ENCODE measurements at regions not wholly inside any gene's neighbourhood (a gene's known extent, or its start where the extent isn't known, plus 50 kb on each side); places are given as distances from the start of the nearest gene placed in this dataset.

DNA sequence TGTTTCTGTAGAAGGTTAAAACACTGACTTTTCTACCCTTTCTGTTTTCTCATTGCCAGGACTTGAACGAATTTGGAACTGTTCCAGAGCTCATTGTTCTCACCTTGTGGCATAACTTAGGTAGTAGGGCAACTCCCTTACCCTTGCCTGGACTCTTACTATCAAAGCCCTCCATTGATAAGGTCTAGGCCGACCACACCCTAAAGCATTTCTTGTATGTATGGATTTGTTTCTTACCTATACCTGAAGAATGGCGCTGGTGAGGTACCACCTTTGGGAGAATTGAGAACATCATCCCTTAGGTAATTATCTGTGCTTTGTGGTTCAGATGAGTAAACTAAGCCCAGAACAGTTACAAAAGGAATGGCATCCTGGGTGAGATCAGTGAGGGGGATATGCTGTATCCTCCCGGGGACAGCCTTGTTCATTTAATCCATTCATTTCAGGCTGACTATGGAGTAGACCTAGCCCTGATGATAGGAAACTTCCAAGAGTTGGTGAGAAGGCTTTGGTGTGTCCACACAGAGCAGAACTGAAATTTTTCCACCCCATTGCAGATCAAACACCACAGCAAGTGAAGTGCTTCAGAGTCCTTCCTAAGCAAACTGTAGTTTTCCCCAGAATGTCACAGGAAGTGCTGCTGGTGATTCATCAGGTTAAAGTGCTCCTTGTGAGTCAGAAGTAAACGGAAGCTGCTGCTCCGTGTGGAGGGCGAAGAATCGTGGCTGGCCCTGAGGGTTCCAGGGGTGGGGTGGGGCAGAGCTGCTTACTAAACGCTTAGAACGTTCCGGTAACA is 113.0 kb downstream of the TEX26 start:
- peak in 1 of 2 donors; percentile 18 for DNase-seq
- no peak for TF ChIP-seq CTCF (IDR thresholded peaks at IDR 0.05)
- intact Hi-C loops (cut with DNase I): loop anchor here in 9 of 10 donors (2.0 to 10.0 kb wide), 8 partner anchors 151 to 911 kb away; no protein-coding TSS in a partner anchor
- WGBS, 2 donors: 56 to 66% methylated on average over 11 of the region's 11 CpGs
- Histone ChIP-seq H3K4me3 (no peak overlapping the region), H3K4me1 (peaks cover 3 to 35% (median 19%) of the 10 kb centered on the region in 9 donors), H3K36me3 (no peaks in the 10 kb centered on the region), H3K27me3 (peaks cover 0 to 6% (median 0%) of the 10 kb centered on the region in 7 donors), H3K9me3 (no peaks in the 10 kb centered on the region), H3K27ac (peak overlapping the region in 6 of 10 donors; percentile 4 to 79 (median 20))
- peak; percentile 5 to 91 (median 64) for ATAC-seq

DNA sequence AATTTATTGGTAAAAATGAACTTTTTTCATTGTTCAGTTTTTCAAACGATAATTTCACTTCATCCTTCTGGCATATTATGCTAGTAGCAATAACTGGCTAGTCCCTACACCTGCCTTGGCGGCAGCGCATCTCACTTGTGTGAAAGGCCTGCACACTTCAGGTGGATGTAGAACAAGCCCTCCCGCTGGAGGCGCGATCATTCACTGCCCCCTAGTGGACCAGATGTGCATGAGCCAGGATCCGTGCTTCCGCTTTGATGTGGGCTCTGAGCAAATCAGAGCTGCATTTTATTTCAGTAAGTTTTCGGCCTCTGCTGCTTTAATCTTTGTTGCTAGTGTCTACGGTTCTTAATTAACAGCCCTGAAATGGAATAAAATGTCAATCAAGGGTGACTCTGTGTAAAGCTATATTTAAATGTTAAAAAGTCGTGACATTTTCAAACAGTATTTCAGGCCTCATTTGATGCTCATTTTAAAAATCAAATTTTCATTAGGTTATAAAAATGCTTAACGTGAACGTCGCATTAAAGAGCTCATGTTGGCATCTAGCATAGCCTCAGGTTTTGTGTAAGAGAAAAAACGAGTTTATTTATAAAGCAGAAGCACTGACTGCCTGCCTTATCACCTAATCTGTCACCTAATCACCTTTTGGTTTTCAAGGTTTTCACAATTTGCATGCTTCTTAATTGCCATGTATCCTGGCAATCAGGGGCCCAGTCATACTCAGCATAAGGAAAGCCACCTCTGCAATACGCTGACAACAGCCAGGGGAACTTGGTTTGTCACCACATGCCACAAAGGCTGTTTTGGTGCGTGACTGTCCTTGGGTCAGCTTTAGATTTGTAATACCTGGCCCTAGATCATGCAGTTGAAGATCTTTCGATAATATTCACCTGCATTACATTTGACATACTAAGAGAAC is 112.2 kb downstream of the TEX26 start:
- Histone ChIP-seq H3K36me3 (no peaks in the 10 kb centered on the region), H3K4me1 (peaks cover 3 to 34% (median 19%) of the 10 kb centered on the region in 9 donors), H3K27ac (peak overlapping the region in 1 of 10 donors; percentile 79), H3K27me3 (peaks cover 0 to 11% (median 0%) of the 10 kb centered on the region in 7 donors), H3K9me3 (no peaks in the 10 kb centered on the region), H3K4me3 (no peak overlapping the region)
- 30 to 33% methylated on average over 18 of the region's 18 CpGs for WGBS, 2 donors
- ATAC-seq (peak; percentile 73 to 92 (median 88)), DNase-seq (peak; percentile 70 to 73)
- intact Hi-C loops (cut with DNase I): loop anchor here in 9 of 10 donors (1.0 to 10.0 kb wide), 12 partner anchors 67 to 910 kb away; no protein-coding TSS in a partner anchor
- TF ChIP-seq CTCF (IDR thresholded peaks at IDR 0.05): peak; percentile 88 to 98 (median 94)

DNA sequence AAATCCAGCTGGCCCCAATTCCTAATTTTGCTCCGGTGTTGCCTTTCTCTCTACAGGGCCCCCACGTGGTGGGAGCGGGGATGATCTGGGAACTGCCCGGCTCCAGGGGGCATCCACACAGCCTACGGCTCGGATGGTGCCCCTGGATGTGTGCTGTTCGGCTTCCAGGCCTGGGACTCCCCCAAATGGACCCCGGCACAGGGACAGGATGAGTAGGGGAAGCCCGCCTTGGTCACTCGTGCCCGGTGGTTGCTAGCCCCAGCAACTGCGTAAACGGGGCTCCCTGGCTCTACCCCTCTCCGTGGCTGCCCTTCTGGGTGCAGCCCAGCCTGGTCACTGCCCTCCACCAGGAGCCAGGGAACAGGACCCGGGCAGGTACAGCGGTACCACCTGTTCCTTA is 111.5 kb downstream of the TEX26 start:
- peaks cover 3 to 38% (median 19%) of the 10 kb centered on the region in 9 donors for H3K4me1 ChIP-seq
- ATAC-seq (peak in 4 of 8 donors; percentile 4 to 41 (median 17)), DNase-seq (no peak)
- intact Hi-C loops (cut with DNase I): loop anchor here in 9 of 10 donors (1.0 to 10.0 kb wide), 12 partner anchors 67 to 909 kb away; no protein-coding TSS in a partner anchor
- no peaks in the 10 kb centered on the region for H3K36me3 ChIP-seq
- H3K27ac ChIP-seq: no peak overlapping the region
- no peak for TF ChIP-seq CTCF (IDR thresholded peaks at IDR 0.05)
- H3K9me3 ChIP-seq: no peaks in the 10 kb centered on the region
- H3K4me3 ChIP-seq: no peak overlapping the region
- peaks cover 0 to 16% (median 0%) of the 10 kb centered on the region in 7 donors for H3K27me3 ChIP-seq
- 39 to 40% methylated on average over 16 of the region's 16 CpGs for WGBS, 2 donors

Data from heart right ventricle (tissue), 16 donors.